HFFc6 (cell line): ENCODE measurements at regions not wholly inside any gene's neighbourhood (a gene's known extent, or its start where the extent isn't known, plus 50 kb on each side); places are given as distances from the start of the nearest gene placed in this dataset.

ENCODE experiments used
- DNase-seq: peaks from one replicate; pipeline ENCODE4 v3.0.0-alpha.2; 2018
- H3K27ac Mint-ChIP-seq: 2 replicates; pipeline ENCODE4 v1.8.0; 2020; ENCODE audit warnings: mild to moderate bottlenecking, mixed read lengths
- H3K27me3 Mint-ChIP-seq: 2 replicates; pipeline ENCODE4 v1.8.0; 2021; ENCODE audit warnings: mild to moderate bottlenecking, moderate library complexity, mixed read lengths; ENCODE audit not compliant: insufficient read depth
- H3K36me3 Mint-ChIP-seq: 2 replicates; pipeline ENCODE4 v1.8.0; 2021; ENCODE audit warnings: low read depth, mixed read lengths
- H3K4me1 Mint-ChIP-seq: 2 replicates; pipeline ENCODE4 v1.8.0; 2020; ENCODE audit warnings: low read depth, mixed read lengths
- H3K4me3 Mint-ChIP-seq: 2 replicates; pipeline ENCODE4 v1.8.0; 2020; ENCODE audit warnings: mild to moderate bottlenecking, moderate library complexity, mixed read lengths
- H3K9me3 Mint-ChIP-seq: 2 replicates; pipeline ENCODE4 v1.8.0; 2020; ENCODE audit warnings: mild to moderate bottlenecking, mixed read lengths
- TF ChIP-seq, protein P1 (sequence below): fragments of 200-600 bp; sonication (generic); IDR thresholded peaks from 2 replicates; pipeline ENCODE4 v1.5.0; 2021; ENCODE audit warnings: antibody characterized with exemption, mild to moderate bottlenecking

GRCh38 chr1:17919525-17920439, 164.6 kb downstream of the ACTL8 start:
- Mint-ChIP-seq H3K36me3 (no peaks in the 10 kb centered on the region), H3K9me3 (no peaks in the 10 kb centered on the region), H3K4me3 (no peak overlapping the region), H3K4me1 (no peaks in the 10 kb centered on the region), H3K27me3 (peaks cover 13% of the 10 kb centered on the region), H3K27ac (no peak overlapping the region)
- DNase-seq: peak; percentile 19
- TF ChIP-seq, protein P1, sequence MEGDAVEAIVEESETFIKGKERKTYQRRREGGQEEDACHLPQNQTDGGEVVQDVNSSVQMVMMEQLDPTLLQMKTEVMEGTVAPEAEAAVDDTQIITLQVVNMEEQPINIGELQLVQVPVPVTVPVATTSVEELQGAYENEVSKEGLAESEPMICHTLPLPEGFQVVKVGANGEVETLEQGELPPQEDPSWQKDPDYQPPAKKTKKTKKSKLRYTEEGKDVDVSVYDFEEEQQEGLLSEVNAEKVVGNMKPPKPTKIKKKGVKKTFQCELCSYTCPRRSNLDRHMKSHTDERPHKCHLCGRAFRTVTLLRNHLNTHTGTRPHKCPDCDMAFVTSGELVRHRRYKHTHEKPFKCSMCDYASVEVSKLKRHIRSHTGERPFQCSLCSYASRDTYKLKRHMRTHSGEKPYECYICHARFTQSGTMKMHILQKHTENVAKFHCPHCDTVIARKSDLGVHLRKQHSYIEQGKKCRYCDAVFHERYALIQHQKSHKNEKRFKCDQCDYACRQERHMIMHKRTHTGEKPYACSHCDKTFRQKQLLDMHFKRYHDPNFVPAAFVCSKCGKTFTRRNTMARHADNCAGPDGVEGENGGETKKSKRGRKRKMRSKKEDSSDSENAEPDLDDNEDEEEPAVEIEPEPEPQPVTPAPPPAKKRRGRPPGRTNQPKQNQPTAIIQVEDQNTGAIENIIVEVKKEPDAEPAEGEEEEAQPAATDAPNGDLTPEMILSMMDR: peak; percentile 59

DNA sequence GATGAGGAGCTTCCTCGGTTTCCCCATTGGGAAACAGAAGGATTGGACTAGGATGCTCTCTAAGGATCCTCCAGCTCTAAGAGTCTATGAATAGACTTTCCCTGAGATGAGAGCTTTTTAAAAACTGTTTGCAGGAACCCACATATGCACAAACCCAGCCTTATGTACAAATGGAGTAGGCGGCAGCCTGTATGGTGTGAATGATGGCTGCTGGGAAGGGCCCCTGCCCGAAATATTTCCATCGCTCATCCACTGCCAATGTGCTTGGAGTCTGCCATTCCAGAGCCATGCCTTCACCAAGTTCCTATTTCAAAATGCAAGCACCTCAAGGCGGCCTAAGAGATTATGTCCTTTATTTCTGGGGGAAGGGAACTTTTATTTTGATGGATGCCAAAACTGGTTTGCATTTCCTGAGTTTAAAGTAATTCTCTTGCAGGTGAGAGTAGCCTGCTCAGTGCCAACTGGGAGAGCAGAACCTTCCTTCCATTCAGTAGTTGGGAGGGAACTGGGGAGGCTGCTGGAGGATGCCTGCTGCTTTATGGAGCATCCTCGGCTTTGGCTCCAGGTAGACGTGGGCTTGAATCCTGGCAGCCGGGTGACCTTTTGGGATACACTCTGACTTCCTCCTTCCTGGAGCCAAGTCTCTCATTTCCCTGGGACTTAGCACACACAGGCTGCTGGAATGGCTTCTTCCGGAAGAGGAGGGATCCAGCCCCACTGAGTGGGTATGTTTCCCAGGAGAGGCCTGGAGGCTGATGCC, 165.9 kb downstream of the ACTL8 start:
- Mint-ChIP-seq H3K27ac (no peak overlapping the region), H3K36me3 (no peaks in the 10 kb centered on the region), H3K27me3 (peaks cover 9% of the 10 kb centered on the region), H3K4me1 (no peaks in the 10 kb centered on the region), H3K4me3 (no peak overlapping the region), H3K9me3 (no peaks in the 10 kb centered on the region)
- no peak for DNase-seq
- TF ChIP-seq, protein P1: no peak

GRCh38 chr1:17922833-17923232, 167.7 kb downstream of the ACTL8 start:
- peak; percentile 8 for DNase-seq
- no peak overlapping the region for H3K27ac Mint-ChIP-seq
- H3K4me3 Mint-ChIP-seq: no peak overlapping the region
- TF ChIP-seq, protein P1: peak; percentile 72
- no peaks in the 10 kb centered on the region for H3K4me1 Mint-ChIP-seq
- H3K9me3 Mint-ChIP-seq: no peaks in the 10 kb centered on the region
- H3K27me3 Mint-ChIP-seq: peaks cover 8% of the 10 kb centered on the region; the same call in 1 of the 2 replicates
- no peaks in the 10 kb centered on the region for H3K36me3 Mint-ChIP-seq

- TF ChIP-seq, protein P1: no peak
- peaks cover 13% of the 10 kb centered on the region; the same call in 1 of the 2 replicates for H3K27me3 Mint-ChIP-seq
- H3K9me3 Mint-ChIP-seq: no peaks in the 10 kb centered on the region
- H3K36me3 Mint-ChIP-seq: no peaks in the 10 kb centered on the region
- no peaks in the 10 kb centered on the region for H3K4me1 Mint-ChIP-seq
- no peak overlapping the region for H3K27ac Mint-ChIP-seq
- no peak overlapping the region for H3K4me3 Mint-ChIP-seq
- no peak for DNase-seq
These were observed 168.5 kb downstream of the ACTL8 start for GRCh38 chr1:17923666-17924065.

DNA sequence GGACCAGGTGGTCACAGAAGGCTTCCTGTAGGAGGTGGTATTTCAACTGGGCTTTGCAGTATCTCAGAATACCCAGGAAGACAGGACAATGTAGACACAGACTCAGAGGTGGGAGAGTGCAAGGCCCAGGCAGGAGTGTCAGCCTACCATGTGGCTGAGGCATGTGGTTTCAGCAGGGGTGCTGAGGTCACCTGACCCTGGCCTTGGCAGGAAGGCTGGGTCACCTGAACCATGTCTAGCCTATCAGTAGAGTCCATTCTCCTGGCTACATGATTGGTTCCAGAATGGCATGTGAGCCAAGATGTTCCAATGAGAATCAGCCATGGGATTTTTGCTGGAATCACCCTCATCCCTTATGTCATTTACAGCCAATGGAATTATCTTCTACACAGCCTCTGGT, 169.4 kb downstream of the ACTL8 start:
- peaks cover 18% of the 10 kb centered on the region for H3K27me3 Mint-ChIP-seq

More for the DNA sequence above, 169.4 kb downstream of the ACTL8 start:
- Mint-ChIP-seq H3K36me3 (no peaks in the 10 kb centered on the region), H3K9me3 (no peaks in the 10 kb centered on the region), H3K4me1 (no peaks in the 10 kb centered on the region), H3K27ac (no peak overlapping the region), H3K4me3 (no peak overlapping the region)
- no peak for DNase-seq
- TF ChIP-seq, protein P1: no peak
